SH-SY5Y (cell line): ENCODE measurements at regions not wholly inside any gene's neighbourhood (a gene's known extent, or its start where the extent isn't known, plus 50 kb on each side); places are given as distances from the start of the nearest gene placed in this dataset.

Experiments
- GATA2 ChIP-seq: IDR thresholded peaks from 2 replicates; pipeline ENCODE4 v1.6.1; 2011; ENCODE audit warnings: mild to moderate bottlenecking, low read depth, low read length
- GATA3 ChIP-seq: IDR thresholded peaks from 2 replicates; pipeline ENCODE4 v1.6.1; 2011; ENCODE audit warnings: low read depth, mild to moderate bottlenecking, low read length, moderate library complexity

DNA sequence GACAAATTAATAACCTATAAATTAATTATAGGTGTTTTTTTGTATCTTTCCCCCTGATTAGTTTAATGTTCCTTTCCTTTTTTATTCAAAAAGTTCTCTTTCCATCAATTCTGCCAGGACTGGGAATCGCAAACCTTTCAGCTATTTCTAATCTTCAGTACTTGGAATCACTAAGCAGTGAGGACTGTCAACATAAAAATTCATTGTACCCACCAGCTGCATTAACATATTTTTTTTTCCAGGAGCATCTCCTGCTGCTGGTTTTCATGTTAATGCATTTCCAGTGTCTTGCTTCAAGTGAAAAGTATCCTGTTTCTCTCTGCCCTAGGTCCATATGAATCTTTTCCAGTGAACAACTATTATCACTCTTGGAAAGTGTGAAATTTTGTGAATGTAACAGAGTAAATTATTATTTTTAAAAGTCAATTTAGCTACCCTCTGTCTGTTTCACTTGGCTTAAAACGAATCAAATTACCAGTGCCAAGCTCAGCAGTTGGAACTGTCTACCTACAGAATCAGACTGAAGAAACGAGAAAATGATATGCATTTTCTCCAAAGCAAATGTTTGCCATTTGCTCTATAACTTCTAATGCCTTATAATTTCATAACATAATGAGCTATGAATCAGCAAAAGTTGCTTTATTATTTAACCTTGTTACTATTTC, 804.4 kb downstream of the EPHA4 start:
- TF ChIP-seq GATA2 (no peak), GATA3 (no peak)
